K562 (cell line): ENCODE measurements at regions not wholly inside any gene's neighbourhood (a gene's known extent, or its start where the extent isn't known, plus 50 kb on each side); places are given as distances from the start of the nearest gene placed in this dataset.

Source experiments
- CEBPB ChIP-seq: fragments of 450-650 bp; IDR thresholded peaks from 2 replicates; pipeline ENCODE4 v1.6.1; 2016; ENCODE audit warnings: missing genetic modification characterization, missing compliant biosample characterization
- JUND ChIP-seq, 2 experiments: IDR thresholded peaks; 2 replicates in 1 of 2; 3 replicates in 1 of 2; pipeline ENCODE4 v1.6.1; 2011; ENCODE audit warnings: borderline replicate concordance in 2 of 2, low read depth in 2 of 2, low read length in 2 of 2, improper control_type of control experiment in 1 of 2, missing biosample characterization in 1 of 2, missing genetic modification characterization in 1 of 2, missing genetic modification reagents in 1 of 2
- NR2C1 ChIP-seq, 2 experiments: fragments of 450-650 bp; IDR thresholded peaks; 2 replicates each; pipeline ENCODE4 v1.6.1; 2017; ENCODE audit warnings: mild to moderate bottlenecking in 2 of 2, antibody characterized with exemption in 1 of 2, inconsistent platforms in 1 of 2, missing compliant biosample characterization in 1 of 2, missing genetic modification characterization in 1 of 2
- RBM39 ChIP-seq: fragments of 200-400 bp; formaldehyde crosslinking; optimal IDR thresholded peaks from 2 replicates; pipeline ENCODE3; 2018; ENCODE audit warnings: low read depth, low read length
- STAT6 ChIP-seq: sonication (generic); formaldehyde crosslinking; IDR thresholded peaks from 2 replicates; pipeline ENCODE4 v1.8.1; 2023; ENCODE audit warnings: mild to moderate bottlenecking, missing genetic modification reagents
- ZC3H11A ChIP-seq: IDR thresholded peaks from 2 replicates; pipeline ENCODE4 v1.6.1; 2012; ENCODE audit warnings: low read depth, low read length, improper control_type of control experiment
- ZNF12 ChIP-seq: sonication (generic); formaldehyde crosslinking; IDR thresholded peaks from 2 replicates; pipeline ENCODE4 v1.4.0; 2020; ENCODE audit warnings: mild to moderate bottlenecking, missing genetic modification reagents
- ZNF408 ChIP-seq: fragments of 250-450 bp; sonication (Bioruptor Pico); IDR thresholded peaks from 2 replicates; pipeline ENCODE4 v1.4.0; 2020; ENCODE audit warnings: low read depth, mild to moderate bottlenecking, moderate library complexity

- no peak for TF ChIP-seq STAT6 (CRISPR knock-in tag)
- no peak for TF ChIP-seq NR2C1 (IDR thresholded peaks at IDR 0.05)
- TF ChIP-seq NR2C1 (tag; IDR thresholded peaks at IDR 0.05): no peak
- TF ChIP-seq ZNF408 (CRISPR knock-in tag): no peak
- TF ChIP-seq JUND (IDR thresholded peaks at IDR 0.05; ENCODE audit: borderline replicate concordance, low read depth, low read length): no peak
- no peak for TF ChIP-seq JUND (tag; IDR thresholded peaks at IDR 0.05; ENCODE audit: borderline replicate concordance, low read depth, low read length)
- TF ChIP-seq CEBPB (tag): no peak
- no peak for TF ChIP-seq ZNF12 (CRISPR knock-in tag)
- no peak for TF ChIP-seq ZC3H11A
- TF ChIP-seq RBM39: no peak
Measured at GRCh38 chr9:107761307-107761706, 271.7 kb upstream of the KLF4 start (continued).
